ENCODE measurements at regions not wholly inside any gene's neighbourhood (a gene's known extent, or its start where the extent isn't known, plus 50 kb on each side); places are given as distances from the start of the nearest gene placed in this dataset.

DNA sequence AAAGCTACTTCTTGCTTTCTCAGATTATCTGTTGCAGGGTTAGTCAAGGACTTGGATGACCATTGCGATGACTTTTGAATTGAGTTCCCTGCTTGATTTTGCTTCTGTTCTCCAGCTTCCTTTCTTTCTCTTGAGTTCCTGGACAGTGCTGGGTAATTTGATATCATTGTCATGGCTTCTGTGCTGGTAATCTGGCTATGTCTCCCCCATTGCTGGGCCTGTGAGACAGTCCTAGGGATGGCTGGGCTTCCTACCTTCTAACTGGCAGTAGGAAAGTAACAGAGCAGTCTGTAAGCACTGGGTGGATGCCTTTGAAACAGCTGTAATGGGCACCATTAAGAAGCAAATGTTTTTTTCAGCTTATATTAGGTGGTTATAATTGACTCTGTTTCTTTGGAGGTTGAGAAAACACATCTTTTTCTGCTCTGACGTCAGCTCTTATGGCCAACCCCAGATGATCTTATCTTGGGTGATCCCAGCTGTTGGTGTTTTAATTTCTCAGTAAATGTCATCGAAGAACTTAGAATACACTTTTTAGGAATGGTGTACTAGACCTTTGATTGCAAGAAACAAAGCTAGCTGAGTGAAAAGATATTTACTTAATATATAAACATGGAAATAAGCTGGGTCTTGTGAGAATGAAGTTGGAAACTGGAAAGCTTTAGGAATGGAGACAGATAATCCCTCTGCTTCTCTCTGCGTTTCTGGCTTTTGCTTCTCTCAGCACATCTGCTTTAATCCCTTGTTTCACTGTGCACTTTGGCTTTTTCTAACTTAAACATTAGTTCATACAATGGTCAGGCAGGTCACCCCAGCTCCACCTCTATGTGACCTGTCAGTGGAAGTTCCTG is 195.0 kb upstream of the MAN1A1 start:
- DNase-seq (ENCODE audit: low read depth), result peak; percentile 25

DNA sequence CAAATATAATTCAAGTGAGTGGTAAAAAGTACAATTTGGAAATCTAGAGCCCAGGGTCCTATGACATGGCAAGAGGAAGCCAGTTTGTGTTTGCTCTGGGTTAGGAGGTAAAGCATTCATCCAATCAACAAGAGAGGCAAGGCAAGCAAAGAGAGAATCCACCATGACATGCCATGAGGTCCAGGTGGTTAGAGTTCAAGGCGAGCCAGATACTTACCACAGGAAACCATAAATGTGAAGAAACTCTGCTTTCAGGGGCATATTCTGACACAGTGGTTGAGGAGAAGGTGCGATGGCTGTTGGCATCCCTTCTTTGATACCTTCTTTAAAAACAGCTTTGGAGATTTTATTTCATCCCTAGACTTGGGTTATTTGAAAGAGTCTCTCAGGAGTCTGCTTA is 193.8 kb upstream of the MAN1A1 start:
- no peak for DNase-seq (ENCODE audit: low read depth)

DNA sequence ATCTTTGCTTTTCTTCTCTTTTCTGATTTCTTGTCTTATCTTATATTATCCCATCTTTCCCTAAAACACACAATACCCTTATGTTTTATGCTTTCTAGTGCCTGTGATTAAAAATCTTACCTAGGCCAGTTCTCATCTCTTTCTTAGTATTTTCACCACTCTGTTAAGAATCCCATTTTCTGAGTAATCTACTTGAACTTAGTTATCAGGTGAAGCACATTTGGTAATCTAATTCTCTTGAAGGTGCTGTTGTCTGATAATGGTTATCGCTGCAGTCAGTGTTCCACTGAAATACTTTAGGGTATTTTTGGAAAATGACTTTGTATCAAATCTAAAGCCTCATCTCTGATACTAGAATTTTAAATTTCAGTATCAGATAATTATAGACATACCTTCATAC is 192.5 kb upstream of the MAN1A1 start:
- no peak for DNase-seq (ENCODE audit: low read depth)

DNA sequence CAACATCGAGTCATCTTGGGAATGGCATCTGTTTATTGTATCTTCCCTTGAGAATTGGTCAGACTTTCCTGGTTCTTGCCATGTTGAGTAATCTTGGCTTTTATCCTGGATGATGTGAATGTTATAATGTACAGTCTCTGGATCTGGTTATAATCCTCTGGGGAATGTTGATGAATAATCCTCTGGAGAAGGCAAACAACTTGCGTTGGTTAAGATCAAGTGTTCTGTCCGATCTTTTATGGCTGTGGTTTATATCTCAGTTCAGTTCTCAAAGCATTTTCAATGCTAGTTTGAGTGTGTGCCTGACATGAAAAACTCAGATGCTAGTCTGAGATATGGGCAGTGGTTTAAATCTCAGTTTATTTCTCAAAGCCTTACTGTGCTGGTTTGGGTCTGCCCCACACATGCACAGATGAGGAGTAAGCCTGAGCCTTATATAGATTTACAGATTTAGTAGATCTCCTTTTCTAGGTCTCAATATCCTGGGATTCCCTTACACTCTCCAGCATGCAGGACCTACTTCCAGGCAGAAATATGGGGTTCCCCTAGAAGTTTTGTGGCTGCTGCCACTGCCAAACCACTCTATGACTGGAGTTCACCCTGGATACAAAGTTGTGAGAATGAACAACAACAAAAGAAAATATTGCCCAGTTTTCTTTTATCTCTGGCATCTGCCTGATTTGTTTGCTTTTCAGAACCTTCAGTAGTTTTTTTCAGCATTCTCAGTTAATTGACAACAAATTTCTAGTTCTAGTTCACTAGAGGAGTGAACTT is 191.8 kb upstream of the MAN1A1 start:
- peak; percentile 99 for DNase-seq (ENCODE audit: low read depth)

DNA sequence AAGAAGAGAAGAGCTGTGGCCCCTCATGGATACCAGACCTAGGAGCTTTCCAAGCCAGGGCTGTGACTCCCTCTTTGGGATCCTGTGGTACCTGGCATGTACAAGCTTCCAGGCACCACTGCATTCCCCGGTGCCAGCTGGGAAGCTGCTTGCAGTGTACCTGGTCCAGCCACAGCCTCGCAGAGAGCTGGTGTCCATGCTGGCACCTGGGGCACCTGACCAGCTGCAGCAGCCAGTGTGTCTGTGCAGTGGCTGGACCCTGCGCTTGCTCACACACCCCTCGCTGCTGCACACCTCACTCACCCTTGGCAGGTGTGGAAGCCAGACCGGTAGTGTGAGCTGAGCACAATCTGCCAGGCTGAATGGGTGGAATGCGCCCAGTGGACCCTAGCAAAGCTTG is 190.9 kb upstream of the MAN1A1 start:
- DNase-seq (ENCODE audit: low read depth), result no peak

DNA sequence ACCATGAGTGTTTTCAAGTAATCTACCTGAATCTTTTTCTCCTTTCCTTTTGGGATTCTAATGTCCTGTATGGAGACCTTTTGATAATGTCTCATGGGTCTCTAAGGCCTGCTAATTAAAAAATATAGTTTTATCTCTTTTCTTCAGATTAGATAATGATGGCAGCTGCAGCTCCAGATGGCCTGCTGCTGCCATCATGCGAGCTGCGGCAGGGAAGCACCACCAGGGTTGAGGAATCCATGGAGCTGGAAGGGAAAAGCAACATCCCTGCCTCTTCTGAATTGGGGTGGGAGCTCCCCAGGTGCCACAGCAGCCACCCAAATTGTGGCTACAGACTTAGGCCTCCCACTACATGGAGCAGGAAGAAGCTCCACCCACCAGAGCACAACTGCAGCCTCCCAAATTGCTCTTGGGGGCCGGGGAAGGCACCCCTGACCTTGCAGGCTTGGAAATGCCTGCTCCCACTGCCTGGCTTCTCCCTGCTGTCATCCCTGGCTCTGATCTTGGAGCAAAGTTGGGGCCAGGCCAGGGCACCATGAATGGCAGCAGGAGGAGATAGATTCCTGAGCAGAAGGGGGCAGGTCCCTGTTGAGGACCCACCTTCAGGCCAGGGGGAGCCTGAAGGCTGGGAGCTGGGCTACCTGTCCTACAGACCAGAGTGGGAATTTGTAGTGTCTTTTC is 189.6 kb upstream of the MAN1A1 start:
- no peak for DNase-seq (ENCODE audit: low read depth)

DNA sequence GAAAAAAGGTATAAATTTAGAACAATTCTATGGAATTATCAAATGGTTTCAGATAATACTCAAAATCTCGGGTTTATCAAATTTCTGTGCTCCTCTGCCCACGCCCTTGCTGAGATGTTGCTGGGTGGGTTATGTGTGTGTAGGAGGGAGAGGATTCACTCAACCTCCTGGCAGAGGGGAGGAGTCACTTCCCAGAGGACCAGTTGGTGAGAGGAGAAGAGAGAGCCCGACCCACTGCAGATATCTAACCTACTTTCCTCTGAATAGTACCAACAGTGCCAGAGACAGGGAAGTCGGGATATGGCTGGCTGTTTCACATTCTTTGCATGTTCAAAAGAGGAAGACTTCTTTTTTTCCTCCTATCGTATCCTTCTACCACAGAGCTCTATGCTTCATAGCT is 187.1 kb upstream of the MAN1A1 start:
- no peak for DNase-seq (ENCODE audit: low read depth)

DNA sequence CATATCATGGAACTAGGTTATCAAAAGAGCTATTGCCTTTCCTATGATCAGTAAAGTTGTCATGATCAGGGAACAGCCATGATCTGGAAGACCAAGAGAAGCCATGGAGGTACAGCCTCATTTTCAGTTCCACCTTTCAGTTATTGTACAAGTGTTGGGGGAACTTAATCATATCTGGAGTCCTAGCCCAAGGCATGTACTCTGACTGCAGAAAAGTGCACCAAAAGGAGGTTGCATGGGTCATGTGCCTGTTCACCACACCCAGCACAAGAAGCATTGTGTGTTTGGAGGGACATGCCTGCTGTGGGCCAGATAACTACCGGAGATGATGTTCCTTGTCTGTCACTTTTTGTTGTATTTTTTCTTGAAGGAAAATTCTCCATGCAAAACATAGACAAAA is 185.8 kb upstream of the MAN1A1 start:
- DNase-seq (ENCODE audit: low read depth), result no peak

DNA sequence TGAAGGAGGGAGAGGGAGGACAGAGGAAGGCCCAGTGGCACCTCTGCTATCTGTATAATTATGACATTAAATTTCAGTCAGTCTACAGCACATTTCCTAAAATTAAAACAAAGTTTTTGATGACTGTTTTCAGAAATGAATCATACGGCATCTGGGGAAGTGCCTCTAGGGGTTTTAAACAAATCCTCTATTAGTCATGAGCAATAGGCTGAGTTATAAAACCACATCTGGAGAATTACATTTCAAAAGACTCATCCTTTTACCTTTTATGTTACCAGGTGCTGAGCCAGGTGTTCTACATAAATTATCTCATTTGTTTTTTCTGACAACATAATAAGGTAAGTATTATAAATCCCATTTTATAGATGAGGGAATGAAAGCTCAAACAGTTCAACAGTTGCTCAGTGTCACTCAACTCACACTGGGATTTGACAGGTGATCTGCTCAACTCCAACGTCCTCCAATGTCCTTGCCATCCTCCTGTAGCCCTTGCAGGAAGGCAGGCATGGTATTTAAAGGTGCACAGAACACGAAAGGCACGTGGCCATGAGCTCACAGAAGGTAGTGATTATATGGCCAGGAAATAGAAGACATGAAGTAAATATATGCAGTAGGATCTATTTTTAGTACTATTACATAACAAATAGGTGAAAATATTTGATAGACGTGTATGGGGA is 184.2 kb upstream of the MAN1A1 start:
- peak; percentile 79 for DNase-seq (ENCODE audit: low read depth)

DNA sequence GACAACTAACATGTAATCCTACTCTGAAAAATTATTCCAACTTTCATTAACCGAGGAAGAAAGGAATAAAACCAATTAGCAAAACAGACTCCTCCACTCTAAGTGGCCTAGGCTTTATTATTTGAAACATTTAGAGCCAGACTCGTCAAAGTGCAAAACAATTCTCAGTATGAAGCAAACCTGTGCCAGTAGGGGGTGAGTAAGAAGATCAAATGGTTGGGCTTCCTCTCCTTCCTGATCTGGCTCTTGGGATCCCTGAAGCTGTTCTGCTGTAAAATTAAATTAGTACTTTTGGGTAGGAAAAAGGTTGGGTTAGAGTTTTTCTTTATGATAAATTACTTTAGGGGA is 177.6 kb upstream of the MAN1A1 start:
- DNase-seq (ENCODE audit: low read depth), result peak; percentile 32

DNA sequence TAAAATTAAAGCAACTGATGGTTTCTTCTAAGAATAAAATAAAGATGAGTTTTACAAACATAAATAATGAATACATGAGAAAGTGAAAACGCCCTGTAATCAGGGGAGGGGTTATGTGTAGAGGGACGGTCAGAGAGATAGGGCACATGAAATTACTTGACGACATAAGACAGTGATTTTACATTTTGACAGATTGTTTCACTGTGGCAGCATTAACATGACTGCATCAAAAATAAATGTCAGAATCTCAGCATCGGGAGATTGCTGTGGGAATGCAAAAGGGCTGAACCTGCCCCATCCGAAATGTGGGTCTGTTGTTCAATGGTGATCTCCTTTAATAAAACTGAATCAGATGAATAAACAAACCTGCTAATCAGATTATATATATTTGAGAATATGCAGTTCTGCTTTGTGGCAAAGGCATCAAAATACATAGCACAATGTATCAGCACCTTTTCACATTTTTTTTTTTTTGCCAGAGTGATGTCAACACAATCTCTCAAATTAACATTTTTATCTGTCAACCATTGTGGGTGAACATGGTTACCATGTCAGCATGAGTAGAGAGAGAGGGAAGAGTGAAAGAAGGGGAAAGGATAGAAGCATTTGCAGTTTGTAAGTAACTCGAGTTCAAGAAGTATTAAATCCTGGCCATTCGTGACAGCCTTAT is 177.1 kb upstream of the MAN1A1 start:
- DNase-seq (ENCODE audit: low read depth), result no peak

DNA sequence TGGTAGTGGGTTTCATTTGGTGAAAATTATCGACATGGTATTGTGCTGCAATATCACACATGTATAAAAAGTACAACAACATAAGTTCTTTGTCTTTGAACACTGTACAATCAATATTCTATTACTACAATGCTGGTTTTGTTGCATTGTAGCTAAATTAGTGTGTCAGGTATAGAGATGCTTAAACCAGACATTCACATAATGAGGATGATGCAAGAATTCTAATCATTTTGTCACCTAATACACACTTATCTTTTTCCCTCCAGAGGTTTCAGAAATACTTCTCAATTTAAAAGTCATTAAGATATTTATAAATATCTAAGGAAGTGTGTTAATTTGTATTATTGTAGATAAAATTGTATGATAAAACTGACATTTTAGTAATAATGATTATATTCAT is 174.8 kb upstream of the MAN1A1 start:
- no peak for DNase-seq (ENCODE audit: low read depth)

DNA sequence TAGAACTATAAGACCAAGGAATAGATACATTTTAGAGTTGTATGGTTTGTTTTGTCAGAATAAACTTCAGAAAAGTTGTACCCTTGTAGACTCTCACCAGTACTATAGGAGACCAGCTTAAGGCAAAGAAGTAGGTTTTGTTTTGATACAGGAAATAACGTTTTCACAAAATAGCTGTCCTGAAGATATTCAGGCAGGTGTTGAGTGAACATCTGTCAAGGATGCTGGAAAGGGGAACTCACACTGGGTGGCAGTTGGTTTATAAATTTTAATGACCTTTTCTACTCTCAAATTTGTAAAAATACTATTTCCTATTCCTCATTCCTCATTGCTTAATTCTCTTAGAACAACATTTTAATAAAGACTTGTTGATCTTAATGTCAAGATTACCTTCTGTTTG is 174.0 kb upstream of the MAN1A1 start:
- no peak for DNase-seq (ENCODE audit: low read depth)

DNA sequence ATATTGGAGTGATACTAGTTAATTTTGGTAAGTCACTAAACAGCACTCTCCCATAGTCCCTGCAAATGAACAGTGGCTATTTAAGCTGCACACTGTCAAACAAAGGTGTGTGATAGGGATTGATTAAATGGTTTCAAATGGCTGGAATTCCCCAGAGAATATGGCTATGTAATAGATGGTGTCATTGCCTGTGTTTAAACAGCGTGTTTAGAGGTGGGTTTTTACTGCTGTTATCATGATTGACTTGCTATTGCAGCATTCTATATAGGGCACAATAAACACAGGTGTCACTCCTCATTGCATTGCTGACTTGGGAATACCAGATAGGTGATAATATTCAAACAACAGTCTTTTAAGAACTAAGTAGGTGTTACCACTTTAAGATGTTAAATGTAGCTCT is 171.7 kb upstream of the MAN1A1 start:
- no peak for DNase-seq (ENCODE audit: low read depth)

DNA sequence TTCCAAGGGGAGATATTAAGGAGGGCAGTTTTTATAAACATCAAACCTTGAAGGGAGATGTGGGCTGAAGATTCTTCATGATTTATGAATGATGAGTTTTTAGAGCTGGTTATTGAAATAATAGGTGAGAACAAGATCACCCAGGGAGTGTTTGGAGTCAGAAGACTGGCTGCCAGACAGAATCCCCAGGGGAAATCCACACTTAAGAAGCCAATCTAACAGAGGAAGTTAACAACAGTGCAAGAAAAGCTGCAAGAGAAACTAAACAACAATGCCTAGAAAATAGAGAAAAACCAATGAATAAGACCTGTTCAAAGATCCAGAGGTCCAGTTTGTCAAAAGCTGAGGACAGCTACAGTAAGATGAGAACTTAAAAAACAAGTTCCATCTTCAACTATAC is 167.9 kb upstream of the MAN1A1 start:
- DNase-seq (ENCODE audit: low read depth), result no peak

DNA sequence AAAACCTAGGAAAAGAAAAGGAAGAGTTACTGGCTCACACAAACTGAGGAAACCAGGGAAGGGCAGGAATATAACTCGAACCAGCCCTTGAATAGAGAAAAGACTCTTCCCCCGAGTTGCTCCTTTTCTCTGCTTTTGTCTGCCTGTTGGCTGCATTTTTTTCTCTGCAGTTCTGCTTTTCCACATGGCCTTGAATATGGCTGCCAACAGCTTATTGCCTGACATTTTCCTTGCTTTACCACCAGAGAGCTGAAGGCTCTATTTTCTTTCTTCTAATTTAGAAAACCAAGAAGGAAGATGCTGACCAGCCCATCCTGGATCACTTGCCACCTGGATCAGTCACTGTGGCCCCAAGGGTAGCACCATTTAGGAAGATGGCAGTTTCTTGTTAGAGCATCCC is 164.8 kb upstream of the MAN1A1 start:
- DNase-seq (ENCODE audit: low read depth), result no peak

DNA sequence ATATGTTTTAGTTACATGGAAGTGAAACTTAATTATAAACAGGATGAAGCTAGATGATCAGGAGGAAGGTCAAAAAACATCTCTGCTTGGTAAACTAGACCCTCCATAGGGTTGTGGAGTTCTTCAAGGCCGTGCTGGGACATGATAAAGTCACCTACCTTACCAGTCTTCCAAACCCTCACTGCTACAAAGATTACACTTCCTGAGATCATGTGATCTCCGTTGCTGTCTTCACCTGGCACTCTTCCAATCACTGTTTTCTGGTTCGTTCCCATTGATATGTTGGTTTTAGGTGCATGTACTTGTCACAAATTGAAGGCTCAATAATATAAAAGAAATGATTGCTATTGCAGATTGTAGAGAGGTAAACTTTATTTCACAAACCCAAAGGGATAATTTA is 161.5 kb upstream of the MAN1A1 start:
- no peak for DNase-seq (ENCODE audit: low read depth)

DNA sequence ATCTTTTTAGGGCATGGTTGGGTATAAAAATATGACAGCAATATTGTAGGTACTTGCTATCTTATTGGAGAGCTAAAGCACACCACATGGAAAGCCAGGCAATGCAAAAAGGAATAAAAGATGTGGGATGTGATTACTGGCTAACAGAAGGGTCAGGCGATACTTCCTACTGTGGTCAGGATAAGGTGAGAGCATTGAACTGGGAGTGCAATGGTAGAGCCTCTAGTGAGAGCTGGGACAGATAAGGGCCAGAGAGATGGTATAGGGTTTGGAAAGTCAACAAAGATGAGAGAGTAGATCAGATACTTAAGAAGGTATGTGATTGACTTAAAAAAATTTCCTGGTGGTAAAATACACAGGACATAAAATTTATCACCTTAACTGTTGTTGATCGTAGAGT is 160.7 kb upstream of the MAN1A1 start:
- DNase-seq (ENCODE audit: low read depth), result no peak

DNA sequence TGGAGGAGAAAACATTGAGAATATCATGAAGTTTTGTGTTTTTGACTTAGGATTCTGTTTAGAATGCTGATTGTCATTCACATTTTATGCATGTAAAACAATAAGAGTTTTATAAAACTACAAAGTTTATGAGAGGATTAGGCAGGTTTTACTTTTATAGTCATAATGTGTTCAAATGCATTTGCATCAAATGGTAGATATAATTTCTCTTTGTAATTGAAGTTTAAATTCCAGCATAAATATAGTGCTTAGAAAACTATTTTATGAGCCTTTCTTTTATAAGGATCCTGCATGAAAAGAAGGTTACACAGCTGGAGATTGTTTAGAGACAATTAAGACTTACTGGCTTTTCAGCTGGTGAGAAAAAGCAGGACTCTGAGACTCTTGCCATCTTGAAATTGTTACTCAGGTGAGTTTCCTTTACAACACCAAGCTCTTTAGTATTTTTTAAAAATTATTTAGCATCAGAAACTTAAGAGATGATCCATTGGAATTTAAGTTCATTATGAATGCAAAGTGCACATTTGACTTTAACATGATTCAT is 157.1 kb upstream of the MAN1A1 start:
- no peak for DNase-seq (ENCODE audit: low read depth)

DNA sequence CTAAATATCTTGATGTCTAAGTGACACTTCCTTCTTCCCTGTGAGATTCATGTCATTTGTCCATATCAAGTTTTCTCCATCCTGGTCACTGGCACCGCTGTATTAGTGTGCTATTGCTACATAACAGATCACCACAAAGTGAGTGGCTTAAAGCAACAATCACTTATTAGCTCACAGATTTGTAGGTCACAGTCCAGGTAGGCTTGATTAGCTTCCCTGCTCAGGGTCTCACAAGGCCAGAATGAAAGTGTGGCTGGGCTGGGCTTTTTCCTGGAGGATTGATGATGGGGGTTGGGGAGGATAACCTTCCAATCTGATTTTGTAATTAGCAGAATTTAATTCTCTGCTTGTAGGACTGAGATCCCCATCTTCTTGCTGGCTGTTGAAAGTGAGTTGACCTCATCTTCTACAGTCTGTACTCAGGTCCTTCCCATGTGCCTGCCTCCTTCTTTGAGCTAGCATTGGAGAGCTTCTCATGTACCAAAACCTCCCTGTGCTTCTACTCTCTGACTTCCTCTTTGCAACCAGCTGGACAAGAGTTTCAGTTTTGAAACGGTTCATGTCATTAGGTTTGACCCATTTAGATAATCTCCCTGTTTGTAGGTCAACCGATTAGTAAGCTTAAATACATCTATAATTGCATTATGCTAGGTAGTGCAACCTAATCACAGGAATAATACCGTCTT is 152.4 kb upstream of the MAN1A1 start:
- DNase-seq (ENCODE audit: low read depth), result no peak

DNA sequence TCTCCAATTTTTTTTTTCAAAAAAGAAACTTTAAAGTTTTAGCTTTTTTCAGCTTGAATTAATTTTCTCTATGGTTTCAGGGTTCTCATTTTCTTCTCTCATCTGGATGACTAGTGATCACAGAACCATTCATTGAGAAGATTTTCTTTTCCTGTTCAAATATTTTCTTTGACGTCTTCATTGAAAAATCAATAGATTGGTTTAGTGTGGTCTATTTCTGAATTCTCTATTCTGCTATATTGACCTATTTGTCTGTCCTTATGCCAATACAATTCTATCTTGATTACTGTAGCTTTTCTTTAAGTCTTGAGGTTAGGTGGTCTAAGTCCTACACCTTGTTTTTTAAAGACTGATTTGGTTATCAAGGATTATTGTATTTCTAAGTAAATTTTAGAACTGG is 150.2 kb upstream of the MAN1A1 start:
- no peak for DNase-seq (ENCODE audit: low read depth)
